GM12878 (cell line): ENCODE measurements at regions not wholly inside any gene's neighbourhood (a gene's known extent, or its start where the extent isn't known, plus 50 kb on each side); places are given as distances from the start of the nearest gene placed in this dataset.

Experiments
- ATAC-seq: fragments of 200-7000 bp; cut with Tn5 transposase; 3 replicates; pipeline ENCODE4 v1.9.1; 2020; ENCODE audit warnings: mild to moderate bottlenecking, moderate library complexity
- BruUV-seq: library from RNA; stranded (reverse); fragments of 400-500 nt; replicated peaks from 2 replicates; lab custom pipeline; 2021; lab: Mats Ljungman, UMichigan
- CTCF ChIA-PET: fragments of 300-600 bp; sonication (Branson Sonifier 250); formaldehyde crosslinking; extraction: SDS; loops from one replicate; lab custom pipeline; 2021; ENCODE audit warnings: inconsistent platforms; lab: Yijun Ruan, JAX
- POLR2A ChIA-PET: fragments of 350-600 bp; formaldehyde crosslinking; extraction: SDS; loops from one replicate; lab custom pipeline; 2021; ENCODE audit warnings: inconsistent platforms; lab: Charles Lee
- RAD21 ChIA-PET: fragments of 300-600 bp; sonication (Branson Sonifier 250); formaldehyde crosslinking; loops from one replicate; lab custom pipeline; 2023; ENCODE audit warnings: antibody characterized with exemption; ENCODE audit not compliant: unreplicated experiment; lab: Charles Lee
- SMC1A ChIA-PET: fragments of 300-600 bp; sonication (Branson Sonifier 250); formaldehyde crosslinking; loops from one replicate; lab custom pipeline; 2023; ENCODE audit not compliant: unreplicated experiment, uncharacterized antibody; lab: Charles Lee
- DNase-seq: peaks from one replicate; pipeline ENCODE4 v3.0.0-alpha.2; 2011; ENCODE audit warnings: low read depth, low spot score
- FAIRE-seq: peaks from 3 replicates; lab custom pipeline; 2011; peaks lifted over from hg19 to GRCh38; lab: Jason Lieb, UNC
- H2AFZ ChIP-seq: 2 replicates; pipeline ENCODE4 v1.6.0; 2011; ENCODE audit warnings: low read depth, low read length, control low read depth; ENCODE audit not compliant: control insufficient read depth
- H3K27ac ChIP-seq: 2 replicates; pipeline ENCODE4 v1.5.1; 2011; ENCODE audit warnings: control low read depth; ENCODE audit not compliant: control insufficient read depth, insufficient read depth
- H3K27me3 ChIP-seq, 2 experiments: replicated peaks in 1 of 2; 2 replicates each; pipeline versions ENCODE4 v1.6.0 to v1.6.1; 2011; ENCODE audit warnings: low read length in 1 of 2; ENCODE audit not compliant: control insufficient read depth in 2 of 2, insufficient read depth in 2 of 2
- H3K36me3 ChIP-seq, 2 experiments: 2 replicates each; pipeline ENCODE4 v1.5.1; 2011; ENCODE audit warnings: low read length in 1 of 2; ENCODE audit not compliant: control insufficient read depth in 2 of 2, insufficient read depth in 2 of 2
- H3K4me1 ChIP-seq: 2 replicates; pipeline ENCODE4 v1.6.1; 2011; ENCODE audit warnings: mild to moderate bottlenecking, low read length, moderate library complexity, mixed read lengths; ENCODE audit not compliant: control insufficient read depth, insufficient read depth
- H3K4me2 ChIP-seq: 2 replicates; pipeline ENCODE4 v1.6.0; 2011; ENCODE audit warnings: control low read depth; ENCODE audit not compliant: control insufficient read depth, insufficient read depth
- H3K4me3 ChIP-seq: fragments of 200-600 bp; sonication (generic); 2 replicates; pipeline ENCODE4 v1.5.1; 2016
- H3K79me2 ChIP-seq: 2 replicates; pipeline ENCODE4 v1.6.0; 2011; ENCODE audit warnings: low read length; ENCODE audit not compliant: control insufficient read depth, insufficient read depth
- H3K9ac ChIP-seq: 2 replicates; pipeline ENCODE4 v1.8.0; 2011; ENCODE audit warnings: low read length, control low read depth, mixed read lengths; ENCODE audit not compliant: control insufficient read depth, insufficient read depth
- H3K9me3 ChIP-seq: replicated peaks from 3 replicates; pipeline ENCODE4 v1.5.1; 2011; ENCODE audit warnings: mild to moderate bottlenecking, low read length; ENCODE audit not compliant: control insufficient read depth, insufficient read depth
- H4K20me1 ChIP-seq: 2 replicates; pipeline ENCODE4 v1.6.0; 2011; ENCODE audit not compliant: control insufficient read depth, insufficient read depth
- ATF7 ChIP-seq: fragments of 450-650 bp; IDR thresholded peaks from 2 replicates; pipeline ENCODE4 v1.6.1; 2016; ENCODE audit warnings: low read depth, mild to moderate bottlenecking
- BACH1 ChIP-seq: fragments of 450-650 bp; IDR thresholded peaks from 2 replicates; pipeline ENCODE4 v1.6.1; 2017; ENCODE audit warnings: mild to moderate bottlenecking, borderline replicate concordance
- BMI1 ChIP-seq: fragments of 450-650 bp; IDR thresholded peaks from 2 replicates; pipeline ENCODE4 v1.6.1; 2016; ENCODE audit warnings: mild to moderate bottlenecking, moderate library complexity, borderline replicate concordance
- DPF2 ChIP-seq: fragments of 450-650 bp; IDR thresholded peaks from 2 replicates; pipeline ENCODE4 v1.6.1; 2017; ENCODE audit warnings: mild to moderate bottlenecking
- FOS ChIP-seq: IDR thresholded peaks from 3 replicates; pipeline ENCODE4 v1.6.1; 2011; ENCODE audit warnings: borderline replicate concordance; ENCODE audit not compliant: insufficient read length; ENCODE audit errors: extremely low read depth
- MYB ChIP-seq: fragments of 150-350 bp; IDR thresholded peaks from 2 replicates; pipeline ENCODE4 v1.6.1; 2014; ENCODE audit warnings: mild to moderate bottlenecking, low read depth, low read length, borderline replicate concordance
- NFYA ChIP-seq: IDR thresholded peaks from 2 replicates; pipeline ENCODE4 v1.6.1; 2011; ENCODE audit warnings: low read depth, mild to moderate bottlenecking, low read length, improper control_type of control experiment, borderline replicate concordance
- NKRF ChIP-seq: fragments of 450-650 bp; conservative IDR thresholded peaks from 2 replicates; pipeline ENCODE4 v1.6.1; 2017; ENCODE audit warnings: mild to moderate bottlenecking, moderate library complexity
- PAX5 ChIP-seq: IDR thresholded peaks from 2 replicates; pipeline ENCODE4 v1.6.1; 2011; ENCODE audit warnings: low read depth, low read length, borderline replicate concordance
- POLR2AphosphoS2 ChIP-seq: IDR thresholded peaks from 2 replicates; pipeline ENCODE4 v1.6.1; 2011; ENCODE audit warnings: low read depth, mild to moderate bottlenecking, low read length, improper control_type of control experiment, moderate library complexity
- POU2F2 ChIP-seq: IDR thresholded peaks from 3 replicates; pipeline ENCODE4 v1.6.1; 2011; ENCODE audit warnings: low read depth, mild to moderate bottlenecking, low read length, borderline replicate concordance
- TARDBP ChIP-seq: IDR thresholded peaks from 2 replicates; pipeline ENCODE4 v1.6.1; 2016; ENCODE audit warnings: borderline replicate concordance
- TCF7 ChIP-seq: IDR thresholded peaks from 2 replicates; pipeline ENCODE4 v1.6.1; 2014; ENCODE audit warnings: antibody characterized with exemption, borderline replicate concordance
- ZBED1 ChIP-seq: IDR thresholded peaks from 2 replicates; pipeline ENCODE4 v1.6.1; 2016; ENCODE audit warnings: borderline replicate concordance
- ZNF384 ChIP-seq: IDR thresholded peaks from 2 replicates; pipeline ENCODE4 v1.6.1; 2012; ENCODE audit warnings: low read depth, mild to moderate bottlenecking, low read length, improper control_type of control experiment, borderline replicate concordance
- ZZZ3 ChIP-seq: IDR thresholded peaks from 2 replicates; pipeline ENCODE4 v1.6.1; 2011; ENCODE audit warnings: low read depth; ENCODE audit not compliant: control insufficient read depth, insufficient read length
- WGBS: methylation state at CpG from one replicate; pipeline ENCODE4 v1.1.6; 2016; ENCODE audit warnings: low lambda C conversion rate; ENCODE audit not compliant: insufficient replicate concordance, insufficient coverage; ENCODE audit errors: missing lambda C conversion rate; 5-methylcytosine and 5-hydroxymethylcytosine counted together
- in situ Hi-C: fragments of 300-500 bp; cut with MboI; formaldehyde crosslinking; loops from 9 replicates; pipeline ENCODE4 v1.14.3; 2018; ENCODE audit warnings: mixed read lengths
- intact Hi-C: fragments of 100-400 bp; cut with micrococcal nuclease; formaldehyde crosslinking; loops from one replicate; pipeline ENCODE4 v1.14.2; 2022; ENCODE audit not compliant: unreplicated experiment

- TF ChIP-seq NFYA, result no peak
- no peak for TF ChIP-seq DPF2
- TF ChIP-seq, all 136 proteins: peak for 0
Measured at GRCh38 chr20:60365064-60365666, 406.9 kb downstream of the CDH26 start (continued).

DNA sequence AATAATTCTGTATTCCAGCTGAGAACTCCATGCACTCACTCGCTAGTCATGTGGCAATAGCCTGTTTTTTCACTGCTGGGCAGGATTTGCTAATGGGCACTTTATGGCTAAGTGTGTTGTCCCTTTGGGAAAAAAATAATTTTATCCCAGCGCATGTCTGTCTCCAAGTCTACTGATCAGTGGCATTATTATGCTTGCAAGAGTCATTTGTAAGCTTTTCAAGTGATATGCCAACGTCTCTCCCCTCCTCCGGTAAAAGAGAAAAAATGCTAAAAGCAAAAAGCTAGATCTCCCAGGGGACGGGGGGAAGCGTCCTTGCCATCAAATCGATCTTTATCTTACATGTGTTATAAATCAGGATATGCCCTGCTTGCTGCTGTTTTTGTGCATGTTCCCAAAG is 407.7 kb downstream of the CDH26 start:
- DNase-seq (no peak), ATAC-seq (no peak)
- POLR2A ChIA-PET, result no interaction called here
- H3K36me3 ChIP-seq, result no peaks in the 10 kb centered on the region
- no peaks in the 10 kb centered on the region; the same call in 2 of the 3 replicates for H3K9me3 ChIP-seq
- TF ChIP-seq MYB (no peak), NKRF (no peak), POLR2AphosphoS2 (no peak), FOS (no peak), ZZZ3 (no peak), PAX5 (no peak), BMI1 (no peak), TARDBP (no peak), BACH1 (no peak), ZNF384 (no peak), TCF7 (no peak), POU2F2 (no peak), ATF7 (no peak), ZBED1 (no peak)
- TF ChIP-seq, all 136 proteins: peak for 0
- no peaks in the 10 kb centered on the region for H3K4me1 ChIP-seq
- intact Hi-C loops (no loop called here), in situ Hi-C loops (no loop called here)
- H3K27ac ChIP-seq, result no peak overlapping the region
- 10% methylated on average over 7 of the region's 7 CpGs for WGBS
- no peak overlapping the region for H3K9ac ChIP-seq
- H3K27me3 ChIP-seq, result no peaks in the 10 kb centered on the region
- H3K4me3 ChIP-seq, result no peak overlapping the region
- no peak overlapping the region for H3K4me2 ChIP-seq
- H2AFZ ChIP-seq, result no peak overlapping the region
- BruUV-seq, result no TSS peak
- ChIA-PET CTCF (no interaction called here), RAD21 (no interaction called here), SMC1A (no interaction called here)
- H3K79me2 ChIP-seq, result no peaks in the 10 kb centered on the region
- FAIRE-seq, result no peak
- no peaks in the 10 kb centered on the region for H4K20me1 ChIP-seq
